ENCODE measurements at regions not wholly inside any gene's neighbourhood (a gene's known extent, or its start where the extent isn't known, plus 50 kb on each side); places are given as distances from the start of the nearest gene placed in this dataset.

- no peaks in the 10 kb centered on the region for H3F3A ChIP-seq (replicated peaks; ENCODE audit: low read depth)
- no peak overlapping the region for H3K4me3 ChIP-seq
- H3K27ac ChIP-seq (ENCODE audit: low read depth) = no peak overlapping the region
- H4K20me1 ChIP-seq (replicated peaks; ENCODE audit: insufficient read depth) = no peaks in the 10 kb centered on the region
- DNase-seq (ENCODE audit: low spot score) (peak; percentile 82), ATAC-seq (peak; percentile 95)
- Mint-ChIP-seq H3K36me3 (ENCODE audit: low read depth) (no peaks in the 10 kb centered on the region), H3K4me1 (peaks cover 33% of the 10 kb centered on the region), H3K27ac (no peak overlapping the region), H3K4me3 (no peak overlapping the region; the same call in 2 of the 3 replicates), H3K9me3 (no peaks in the 10 kb centered on the region), H3K27me3 (ENCODE audit: insufficient read depth, low read depth, poor library complexity) (peaks cover 18% of the 10 kb centered on the region)
- no peaks in the 10 kb centered on the region; the same call in 1 of the 2 replicates for H3K9me2 ChIP-seq (ENCODE audit: insufficient read depth)
- no peaks in the 10 kb centered on the region for H3K79me2 ChIP-seq (replicated peaks; ENCODE audit: insufficient read depth)
- no peak overlapping the region for H2AFZ ChIP-seq
- TF ChIP-seq ZNF462 (CRISPR knock-in tag; IDR thresholded peaks at IDR 0.05) = 0 out of 2 replicates have a peak, but pooled peaks have one; percentile 35
- no peak for TF ChIP-seq EZH2 (IDR thresholded peaks at IDR 0.05; ENCODE audit: low read depth, unreplicated experiment)
- no peak for TF ChIP-seq JUNB (IDR thresholded peaks at IDR 0.05; ENCODE audit: unreplicated experiment)
- peak; percentile 73; the same call in 1 of the 2 replicates for TF ChIP-seq NANOG (IDR thresholded peaks at IDR 0.05; ENCODE audit: borderline replicate concordance)
- no peak for TF ChIP-seq ZNF114 (CRISPR knock-in tag; IDR thresholded peaks at IDR 0.05)
- no peak for TF ChIP-seq EZH2phosphoT487 (IDR thresholded peaks at IDR 0.05; ENCODE audit: unreplicated experiment)
- TF ChIP-seq STAT1 (IDR thresholded peaks at IDR 0.05; ENCODE audit: unreplicated experiment) = no peak
- no peak for TF ChIP-seq ZNF331 (CRISPR knock-in tag; IDR thresholded peaks at IDR 0.05; ENCODE audit: low read depth)
- peaks cover 17% of the 10 kb centered on the region; the same call in 1 of the 2 replicates for H3K27me3 ChIP-seq (ENCODE audit: insufficient read depth)
- peak overlapping the region; percentile 0; the same call in 1 of the 2 replicates for H3K4me2 ChIP-seq
- H3K4me1 ChIP-seq (ENCODE audit: insufficient read depth) = peaks cover 20% of the 10 kb centered on the region
- H3K36me3 ChIP-seq (ENCODE audit: insufficient read depth) = no peaks in the 10 kb centered on the region
Measured at GRCh38 chr10:64086083-64086767, 565.0 kb downstream of the REEP3 start.
